Vagina (tissue), 2 donors: ENCODE measurements at regions not wholly inside any gene's neighbourhood (a gene's known extent, or its start where the extent isn't known, plus 50 kb on each side); places are given as distances from the start of the nearest gene placed in this dataset.

Source experiments
- CTCF ChIP-seq, 3 experiments: fragments of 450-650 bp in 2 of 3; fragments of 200-600 bp in 1 of 3; sonication (generic) in 1 of 3; IDR thresholded peaks; one replicate each; pipeline ENCODE4 v1.5.1; 2017 to 2019; ENCODE audit warnings: antibody characterized with exemption in 3 of 3, mild to moderate bottlenecking in 2 of 3, moderate library complexity in 2 of 3
- POLR2A ChIP-seq, 2 donors: fragments of 450-650 bp; IDR thresholded peaks; one replicate each; pipeline ENCODE4 v1.6.1; 2017; ENCODE audit warnings: antibody characterized with exemption in 2 of 2, mild to moderate bottlenecking in 2 of 2, moderate library complexity in 2 of 2
- POLR2AphosphoS5 ChIP-seq, 2 donors: sonication (generic); formaldehyde crosslinking; IDR thresholded peaks; one replicate each; pipeline ENCODE4 v1.9.0; 2017; ENCODE audit warnings: antibody characterized with exemption in 2 of 2, mild to moderate bottlenecking in 2 of 2, low read depth in 1 of 2; ENCODE audit not compliant: insufficient read depth in 1 of 2

GRCh38 chr2:6577960-6578359 is 287.7 kb downstream of the CMPK2 start:
- TF ChIP-seq CTCF (IDR thresholded peaks at IDR 0.05) = no peak
- no peak for TF ChIP-seq POLR2A (IDR thresholded peaks at IDR 0.05)
- no peak for TF ChIP-seq POLR2AphosphoS5 (IDR thresholded peaks at IDR 0.05; ENCODE audit: insufficient read depth in 1 of 2, low read depth in 1 of 2)
